HUES64 (cell line): ENCODE measurements at regions not wholly inside any gene's neighbourhood (a gene's known extent, or its start where the extent isn't known, plus 50 kb on each side); places are given as distances from the start of the nearest gene placed in this dataset.
"Not testable (repeated sequence)": the region's sequence is repeated elsewhere in the genome, so short reads cannot be mapped to it uniquely, and the experiment has no call there.

Experiments
- H3K27ac ChIP-seq: 2 replicates; pipeline ENCODE4 v1.7.0; 2013; ENCODE audit warnings: low read depth, low read length, inconsistent platforms
- H3K27me3 ChIP-seq: 2 replicates; pipeline ENCODE4 v1.6.1; 2013; ENCODE audit warnings: mild to moderate bottlenecking, low read length; ENCODE audit not compliant: insufficient read depth
- H3K36me3 ChIP-seq: 2 replicates; pipeline ENCODE4 v1.6.1; 2013; ENCODE audit warnings: mild to moderate bottlenecking, low read length; ENCODE audit not compliant: insufficient read depth
- H3K4me1 ChIP-seq: 2 replicates; pipeline ENCODE4 v1.6.1; 2013; ENCODE audit warnings: mild to moderate bottlenecking, low read length, moderate library complexity; ENCODE audit not compliant: insufficient read depth
- H3K4me3 ChIP-seq: 2 replicates; pipeline ENCODE4 v1.5.1; 2013; ENCODE audit warnings: mild to moderate bottlenecking, low read length, moderate library complexity
- H3K9ac ChIP-seq: 2 replicates; pipeline ENCODE4 v1.6.1; 2013; ENCODE audit warnings: mild to moderate bottlenecking, low read depth, low read length
- H3K9me3 ChIP-seq: 2 replicates; pipeline ENCODE4 v1.6.1; 2013; ENCODE audit warnings: low read depth, low read length; ENCODE audit not compliant: insufficient read depth
- WGBS: fragments of 150-250, 120-280 bp; methylation state at CpG from one replicate; pipeline ENCODE4 v1.1.7; 2013; ENCODE audit warnings: missing lambda C conversion rate; 5-methylcytosine and 5-hydroxymethylcytosine counted together

- not testable (repeated sequence) for H3K4me3 ChIP-seq, H3K36me3 ChIP-seq, H3K27me3 ChIP-seq, H3K4me1 ChIP-seq, H3K9me3 ChIP-seq, H3K9ac ChIP-seq, H3K27ac ChIP-seq
- 100% methylated on average over 1 of the region's 3 CpGs for WGBS
Observed at GRCh38 chrX:107370185-107370584, 79.3 kb upstream of the FRMPD3 start.

GRCh38 chrX:107374132-107374531 is 75.3 kb upstream of the FRMPD3 start:
- Histone ChIP-seq H3K36me3 (no peaks in the 10 kb centered on the region), H3K4me3 (no peak overlapping the region), H3K9me3 (no peaks in the 10 kb centered on the region), H3K4me1 (peaks cover 8% of the 10 kb centered on the region), H3K27ac (no peak overlapping the region), H3K9ac (no peak overlapping the region), H3K27me3 (no peaks in the 10 kb centered on the region)
- 22% methylated on average over 2 of the region's 2 CpGs for WGBS

GRCh38 chrX:107374831-107375230 is 74.6 kb upstream of the FRMPD3 start:
- Histone ChIP-seq H3K27ac (no peak overlapping the region; the same call in 1 of the 2 replicates), H3K27me3 (no peaks in the 10 kb centered on the region), H3K4me3 (no peak overlapping the region), H3K9me3 (no peaks in the 10 kb centered on the region), H3K9ac (no peak overlapping the region), H3K36me3 (no peaks in the 10 kb centered on the region), H3K4me1 (peaks cover 8% of the 10 kb centered on the region)

GRCh38 chrX:107376186-107376585 is 73.3 kb upstream of the FRMPD3 start:
- not testable (repeated sequence) for H3K9me3 ChIP-seq, H3K9ac ChIP-seq, H3K27ac ChIP-seq, H3K27me3 ChIP-seq, H3K4me3 ChIP-seq, H3K4me1 ChIP-seq, H3K36me3 ChIP-seq

GRCh38 chrX:107384397-107385105 is 64.9 kb upstream of the FRMPD3 start:
- Histone ChIP-seq H3K9me3 (no peaks in the 10 kb centered on the region), H3K4me3 (no peak overlapping the region), H3K27ac (no peak overlapping the region), H3K9ac (no peak overlapping the region), H3K36me3 (no peaks in the 10 kb centered on the region), H3K4me1 (no peaks in the 10 kb centered on the region), H3K27me3 (no peaks in the 10 kb centered on the region)
- WGBS: 90% methylated on average over 8 of the region's 8 CpGs

- H3K9ac ChIP-seq: no peak overlapping the region
- no peaks in the 10 kb centered on the region for H3K36me3 ChIP-seq
- no peaks in the 10 kb centered on the region for H3K27me3 ChIP-seq
- WGBS: 89% methylated on average over 2 of the region's 2 CpGs
- H3K4me1 ChIP-seq: no peaks in the 10 kb centered on the region
- H3K9me3 ChIP-seq: no peaks in the 10 kb centered on the region
- no peak overlapping the region for H3K4me3 ChIP-seq
- no peak overlapping the region for H3K27ac ChIP-seq
Observed at GRCh38 chrX:107389726-107390125, 59.7 kb upstream of the FRMPD3 start.

GRCh38 chrX:107393656-107394055 is 55.8 kb upstream of the FRMPD3 start:
- H3K4me1 ChIP-seq, H3K36me3 ChIP-seq, H3K9me3 ChIP-seq, H3K27ac ChIP-seq, H3K4me3 ChIP-seq, H3K27me3 ChIP-seq, H3K9ac ChIP-seq: not testable (repeated sequence)
- WGBS: 86% methylated on average over 1 of the region's 1 CpG

GRCh38 chrX:107396235-107396634 is 53.2 kb upstream of the FRMPD3 start:
- no peaks in the 10 kb centered on the region for H3K4me1 ChIP-seq
- H3K27ac ChIP-seq: no peak overlapping the region
- whole genome bisulfite sequencing: 82% methylated on average over 1 of the region's 1 CpG
- H3K9ac ChIP-seq: no peak overlapping the region
- H3K36me3 ChIP-seq: no peaks in the 10 kb centered on the region
- no peak overlapping the region for H3K4me3 ChIP-seq
- H3K9me3 ChIP-seq: no peaks in the 10 kb centered on the region
- no peaks in the 10 kb centered on the region for H3K27me3 ChIP-seq

- H3K36me3 ChIP-seq: no peaks in the 10 kb centered on the region
- H3K9ac ChIP-seq: no peak overlapping the region
- 88% methylated on average over 4 of the region's 6 CpGs for whole genome bisulfite sequencing
- H3K9me3 ChIP-seq: no peaks in the 10 kb centered on the region
- H3K27me3 ChIP-seq: no peaks in the 10 kb centered on the region
- no peak overlapping the region for H3K4me3 ChIP-seq
- no peak overlapping the region for H3K27ac ChIP-seq
- no peaks in the 10 kb centered on the region for H3K4me1 ChIP-seq
Observed at GRCh38 chrX:107396783-107397182, 52.7 kb upstream of the FRMPD3 start.

GRCh38 chrX:107398115-107398514 is 51.3 kb upstream of the FRMPD3 start:
- Histone ChIP-seq H3K9me3 (no peaks in the 10 kb centered on the region), H3K4me3 (no peak overlapping the region), H3K4me1 (no peaks in the 10 kb centered on the region), H3K27ac (no peak overlapping the region), H3K36me3 (no peaks in the 10 kb centered on the region), H3K9ac (no peak overlapping the region), H3K27me3 (no peaks in the 10 kb centered on the region)
